ENCODE measurements at regions not wholly inside any gene's neighbourhood (a gene's known extent, or its start where the extent isn't known, plus 50 kb on each side); places are given as distances from the start of the nearest gene placed in this dataset.

DNA sequence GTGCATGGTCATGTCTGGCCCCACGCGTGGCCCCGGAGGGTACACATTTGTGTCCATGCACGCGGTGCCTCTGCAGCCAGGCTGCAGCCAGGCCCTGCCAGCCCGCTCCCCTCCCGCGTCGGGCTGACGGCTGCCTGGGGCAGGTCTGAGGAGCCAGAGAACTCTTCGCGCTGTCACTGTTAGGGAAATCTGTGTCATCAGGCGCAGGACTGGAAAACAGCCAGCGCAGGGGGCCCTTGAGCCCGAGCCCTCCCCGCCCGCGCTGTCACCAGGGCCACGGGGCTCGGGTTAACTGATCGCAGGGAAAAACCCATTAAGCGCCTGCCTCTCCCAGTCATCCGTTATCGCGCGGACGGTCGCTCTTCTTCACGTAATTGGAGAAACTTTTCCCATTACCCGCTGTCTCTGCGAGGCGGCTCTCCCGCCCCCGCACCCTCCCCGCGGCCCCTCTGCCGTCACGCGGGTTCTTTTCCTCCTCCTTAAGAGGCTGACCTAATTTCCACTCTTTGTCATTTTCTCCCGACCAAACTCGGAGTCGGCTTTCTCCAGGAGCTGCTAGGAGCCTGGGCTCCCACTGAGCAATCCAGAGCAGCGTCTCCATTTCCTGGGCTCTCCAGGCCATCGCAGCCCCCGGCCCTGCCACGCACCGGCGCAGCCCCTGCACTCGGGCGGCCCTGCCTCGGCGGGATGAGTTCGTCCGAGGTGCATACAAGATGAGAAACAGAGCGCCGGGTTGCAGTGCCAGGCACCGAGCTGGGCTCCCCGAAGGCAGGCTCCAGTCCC lies 57.5 kb upstream of the PRR23E start:
- TF ChIP-seq, protein P1, sequence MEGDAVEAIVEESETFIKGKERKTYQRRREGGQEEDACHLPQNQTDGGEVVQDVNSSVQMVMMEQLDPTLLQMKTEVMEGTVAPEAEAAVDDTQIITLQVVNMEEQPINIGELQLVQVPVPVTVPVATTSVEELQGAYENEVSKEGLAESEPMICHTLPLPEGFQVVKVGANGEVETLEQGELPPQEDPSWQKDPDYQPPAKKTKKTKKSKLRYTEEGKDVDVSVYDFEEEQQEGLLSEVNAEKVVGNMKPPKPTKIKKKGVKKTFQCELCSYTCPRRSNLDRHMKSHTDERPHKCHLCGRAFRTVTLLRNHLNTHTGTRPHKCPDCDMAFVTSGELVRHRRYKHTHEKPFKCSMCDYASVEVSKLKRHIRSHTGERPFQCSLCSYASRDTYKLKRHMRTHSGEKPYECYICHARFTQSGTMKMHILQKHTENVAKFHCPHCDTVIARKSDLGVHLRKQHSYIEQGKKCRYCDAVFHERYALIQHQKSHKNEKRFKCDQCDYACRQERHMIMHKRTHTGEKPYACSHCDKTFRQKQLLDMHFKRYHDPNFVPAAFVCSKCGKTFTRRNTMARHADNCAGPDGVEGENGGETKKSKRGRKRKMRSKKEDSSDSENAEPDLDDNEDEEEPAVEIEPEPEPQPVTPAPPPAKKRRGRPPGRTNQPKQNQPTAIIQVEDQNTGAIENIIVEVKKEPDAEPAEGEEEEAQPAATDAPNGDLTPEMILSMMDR (IDR thresholded peaks at IDR 0.05; ENCODE audit: unreplicated experiment), result no peak
- peak; percentile 20 for DNase-seq (ENCODE audit: low spot score)
- H3K4me3 Mint-ChIP-seq (ENCODE audit: unreplicated experiment), result no peak overlapping the region
- H3K36me3 Mint-ChIP-seq (ENCODE audit: low read depth, unreplicated experiment), result no peaks in the 10 kb centered on the region
- H3K27ac Mint-ChIP-seq (ENCODE audit: unreplicated experiment), result no peak overlapping the region
- H3K9me3 Mint-ChIP-seq (ENCODE audit: unreplicated experiment), result no peaks in the 10 kb centered on the region
- peaks cover 18% of the 10 kb centered on the region for H3K27me3 Mint-ChIP-seq (ENCODE audit: unreplicated experiment)
- H3K4me1 Mint-ChIP-seq (ENCODE audit: unreplicated experiment), result peaks cover 4% of the 10 kb centered on the region

DNA sequence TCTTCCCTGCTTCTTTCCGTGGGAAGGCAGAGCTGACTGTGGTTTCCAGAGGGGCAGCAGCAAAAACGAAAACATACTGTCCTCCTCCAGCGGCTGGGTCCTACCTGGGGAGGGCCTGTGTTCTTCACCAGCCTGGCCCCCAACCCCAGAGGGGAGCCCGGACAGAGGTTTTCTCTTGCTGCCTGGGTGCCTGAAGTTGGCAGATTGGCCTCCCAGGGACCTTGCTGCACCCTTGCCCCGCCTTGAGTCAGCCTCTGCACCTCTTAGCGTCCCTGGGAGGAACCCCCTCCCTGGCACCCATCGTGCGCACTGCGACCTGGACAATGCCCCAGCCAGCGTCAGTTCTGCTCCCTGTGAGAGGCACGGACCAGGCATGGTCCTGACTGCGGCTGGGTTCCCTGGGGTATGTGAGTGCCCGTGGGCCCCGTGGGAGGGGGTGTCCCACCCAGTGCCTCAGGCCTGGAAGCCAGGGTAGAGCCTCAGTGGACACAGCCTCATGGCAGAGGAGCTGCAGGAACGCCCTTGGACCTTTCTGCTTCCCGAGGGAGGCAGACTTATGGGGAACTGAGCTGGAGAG lies 56.8 kb upstream of the PRR23E start:
- Mint-ChIP-seq H3K4me1 (ENCODE audit: unreplicated experiment) (peaks cover 4% of the 10 kb centered on the region), H3K4me3 (ENCODE audit: unreplicated experiment) (no peak overlapping the region), H3K27me3 (ENCODE audit: unreplicated experiment) (peaks cover 18% of the 10 kb centered on the region), H3K36me3 (ENCODE audit: low read depth, unreplicated experiment) (no peaks in the 10 kb centered on the region), H3K9me3 (ENCODE audit: unreplicated experiment) (no peaks in the 10 kb centered on the region), H3K27ac (ENCODE audit: unreplicated experiment) (no peak overlapping the region)
- DNase-seq (ENCODE audit: low spot score), result no peak
- TF ChIP-seq, protein P1 (IDR thresholded peaks at IDR 0.05; ENCODE audit: unreplicated experiment), result no peak

DNA sequence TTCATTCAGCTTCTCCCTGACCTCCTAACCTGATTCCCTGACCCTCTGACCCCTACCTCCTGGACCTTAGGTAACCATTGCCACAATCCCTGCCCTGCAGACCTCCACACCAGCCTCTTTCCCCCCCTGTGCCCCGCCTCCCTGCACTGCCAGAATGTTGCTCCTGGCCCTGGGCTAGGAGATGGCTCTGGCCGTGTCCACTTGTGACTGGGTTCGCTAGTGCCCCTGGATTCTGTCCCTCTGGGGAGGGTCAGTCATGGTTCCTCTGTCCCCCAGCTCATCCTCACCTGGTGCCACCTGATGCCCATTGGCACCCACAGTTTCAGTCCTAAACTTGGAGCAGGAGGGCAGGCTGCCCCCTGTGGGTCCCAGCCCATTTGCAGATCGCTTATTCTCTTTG lies 56.2 kb upstream of the PRR23E start:
- DNase-seq (ENCODE audit: low spot score), result no peak
- no peaks in the 10 kb centered on the region for H3K9me3 Mint-ChIP-seq (ENCODE audit: unreplicated experiment)
- no peak overlapping the region for H3K4me3 Mint-ChIP-seq (ENCODE audit: unreplicated experiment)
- TF ChIP-seq, protein P1 (IDR thresholded peaks at IDR 0.05; ENCODE audit: unreplicated experiment), result no peak
- H3K27ac Mint-ChIP-seq (ENCODE audit: unreplicated experiment), result no peak overlapping the region
- no peaks in the 10 kb centered on the region for H3K36me3 Mint-ChIP-seq (ENCODE audit: low read depth, unreplicated experiment)
- H3K4me1 Mint-ChIP-seq (ENCODE audit: unreplicated experiment), result peaks cover 4% of the 10 kb centered on the region
- H3K27me3 Mint-ChIP-seq (ENCODE audit: unreplicated experiment), result peaks cover 18% of the 10 kb centered on the region

DNA sequence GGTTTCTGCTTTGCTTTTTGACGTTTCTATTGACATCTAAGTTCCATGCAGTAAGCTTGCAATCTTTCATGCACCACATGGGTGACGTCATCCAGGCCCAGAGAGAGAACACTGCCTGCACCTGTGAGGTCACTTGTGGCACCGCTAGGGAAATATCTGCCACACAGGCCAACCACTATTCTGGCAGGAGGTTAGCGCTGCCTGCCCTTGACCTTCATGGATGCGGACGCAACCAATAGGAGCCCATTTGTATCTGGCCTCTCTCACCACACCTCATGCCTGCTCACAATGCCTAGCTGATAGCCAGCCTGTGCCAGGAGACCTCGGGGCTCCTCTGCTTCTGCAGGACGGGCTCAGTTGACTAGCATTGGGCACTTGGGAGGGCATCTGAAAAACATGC lies 55.8 kb upstream of the PRR23E start:
- Mint-ChIP-seq H3K4me1 (ENCODE audit: unreplicated experiment) (peaks cover 4% of the 10 kb centered on the region), H3K27ac (ENCODE audit: unreplicated experiment) (no peak overlapping the region), H3K36me3 (ENCODE audit: low read depth, unreplicated experiment) (no peaks in the 10 kb centered on the region), H3K9me3 (ENCODE audit: unreplicated experiment) (no peaks in the 10 kb centered on the region), H3K4me3 (ENCODE audit: unreplicated experiment) (no peak overlapping the region), H3K27me3 (ENCODE audit: unreplicated experiment) (peaks cover 18% of the 10 kb centered on the region)
- DNase-seq (ENCODE audit: low spot score), result no peak
- TF ChIP-seq, protein P1 (IDR thresholded peaks at IDR 0.05; ENCODE audit: unreplicated experiment), result no peak
